ENCODE measurements at regions not wholly inside any gene's neighbourhood (a gene's known extent, or its start where the extent isn't known, plus 50 kb on each side); places are given as distances from the start of the nearest gene placed in this dataset.
A peak's percentile ranks its signal among the peaks of the same experiment; 100 is the strongest.

DNA sequence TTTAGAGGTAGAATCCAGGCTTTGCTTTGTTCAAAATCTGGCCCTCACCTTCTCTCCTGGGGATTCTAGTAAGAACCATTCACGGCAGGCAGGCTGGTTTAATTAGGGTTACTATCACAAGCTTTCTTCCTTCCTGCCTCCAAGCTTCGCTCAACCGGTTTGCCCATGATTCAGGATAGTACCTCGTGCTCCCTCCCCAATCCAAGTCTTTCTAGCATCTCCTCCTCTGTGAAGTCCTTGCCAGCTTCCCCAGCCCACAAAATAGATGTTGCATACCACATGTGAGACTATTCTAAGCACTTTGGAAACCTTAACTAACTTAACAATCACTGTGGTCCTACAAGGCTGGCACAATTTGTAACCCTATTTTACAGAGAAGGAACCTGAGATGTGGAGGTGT, 135.1 kb downstream of the SOCS6 start:
- H3K4me1 ChIP-seq: peaks cover 36% of the 10 kb centered on the region
- no peak overlapping the region for H3K27ac ChIP-seq
- TF ChIP-seq POLR2AphosphoS5 (IDR thresholded peaks at IDR 0.05; ENCODE audit: insufficient read depth in 1 of 2, low read depth in 1 of 2) (no peak), POLR2A (IDR thresholded peaks at IDR 0.05) (no peak)
- TF ChIP-seq, protein P1, sequence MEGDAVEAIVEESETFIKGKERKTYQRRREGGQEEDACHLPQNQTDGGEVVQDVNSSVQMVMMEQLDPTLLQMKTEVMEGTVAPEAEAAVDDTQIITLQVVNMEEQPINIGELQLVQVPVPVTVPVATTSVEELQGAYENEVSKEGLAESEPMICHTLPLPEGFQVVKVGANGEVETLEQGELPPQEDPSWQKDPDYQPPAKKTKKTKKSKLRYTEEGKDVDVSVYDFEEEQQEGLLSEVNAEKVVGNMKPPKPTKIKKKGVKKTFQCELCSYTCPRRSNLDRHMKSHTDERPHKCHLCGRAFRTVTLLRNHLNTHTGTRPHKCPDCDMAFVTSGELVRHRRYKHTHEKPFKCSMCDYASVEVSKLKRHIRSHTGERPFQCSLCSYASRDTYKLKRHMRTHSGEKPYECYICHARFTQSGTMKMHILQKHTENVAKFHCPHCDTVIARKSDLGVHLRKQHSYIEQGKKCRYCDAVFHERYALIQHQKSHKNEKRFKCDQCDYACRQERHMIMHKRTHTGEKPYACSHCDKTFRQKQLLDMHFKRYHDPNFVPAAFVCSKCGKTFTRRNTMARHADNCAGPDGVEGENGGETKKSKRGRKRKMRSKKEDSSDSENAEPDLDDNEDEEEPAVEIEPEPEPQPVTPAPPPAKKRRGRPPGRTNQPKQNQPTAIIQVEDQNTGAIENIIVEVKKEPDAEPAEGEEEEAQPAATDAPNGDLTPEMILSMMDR (IDR thresholded peaks at IDR 0.05): no peak
- H3K27me3 ChIP-seq: no peaks in the 10 kb centered on the region
- intact Hi-C loops (cut with DNase I): loop anchor here (10.0 kb wide), 1 partner anchor 219 kb away; the partner anchor contains the start of gene RTTN
- H3K4me3 ChIP-seq: no peak overlapping the region
- no peaks in the 10 kb centered on the region for H3K9me3 ChIP-seq
- H3K36me3 ChIP-seq: no peaks in the 10 kb centered on the region
- DNase-seq (ENCODE audit: extremely low spot score in 2 of 2): no peak

GRCh38 chr18:70423120-70423519, 134.3 kb downstream of the SOCS6 start:
- TF ChIP-seq POLR2AphosphoS5 (IDR thresholded peaks at IDR 0.05; ENCODE audit: insufficient read depth in 1 of 2, low read depth in 1 of 2): no peak
- TF ChIP-seq, protein P1 (IDR thresholded peaks at IDR 0.05): no peak
- TF ChIP-seq POLR2A (IDR thresholded peaks at IDR 0.05): no peak
- no peak overlapping the region for H3K4me3 ChIP-seq
- H3K4me1 ChIP-seq: peaks cover 36% of the 10 kb centered on the region
- no peaks in the 10 kb centered on the region for H3K36me3 ChIP-seq
- peak overlapping the region; percentile 43 for H3K27ac ChIP-seq
- H3K9me3 ChIP-seq: no peaks in the 10 kb centered on the region
- no peaks in the 10 kb centered on the region for H3K27me3 ChIP-seq
- DNase-seq (ENCODE audit: extremely low spot score in 2 of 2): no peak
- intact Hi-C loops (cut with DNase I): loop anchor here (10.0 kb wide), 1 partner anchor 218 kb away; the partner anchor contains the start of gene RTTN

- no peak for TF ChIP-seq POLR2A (IDR thresholded peaks at IDR 0.05)
- peak in 1 of 2 donors; percentile 42 for TF ChIP-seq POLR2AphosphoS5 (IDR thresholded peaks at IDR 0.05; ENCODE audit: insufficient read depth in 1 of 2, low read depth in 1 of 2)
- intact Hi-C loops (cut with DNase I): loop anchor here (10.0 kb wide), 1 partner anchor 218 kb away; the partner anchor contains the start of gene RTTN
- Histone ChIP-seq H3K9me3 (no peaks in the 10 kb centered on the region), H3K36me3 (no peaks in the 10 kb centered on the region), H3K4me1 (peaks cover 36% of the 10 kb centered on the region), H3K27me3 (no peaks in the 10 kb centered on the region), H3K27ac (peak overlapping the region; percentile 43), H3K4me3 (no peak overlapping the region)
- DNase-seq (ENCODE audit: extremely low spot score in 2 of 2): no peak
Observed at GRCh38 chr18:70422391-70422965, 133.6 kb downstream of the SOCS6 start.

GRCh38 chr18:70421471-70422390, 132.9 kb downstream of the SOCS6 start:
- DNase-seq (ENCODE audit: extremely low spot score in 2 of 2): no peak
- intact Hi-C loops (cut with DNase I): loop anchor here (10.0 kb wide), 1 partner anchor 217 kb away; the partner anchor contains the start of gene RTTN
- H3K36me3 ChIP-seq: no peaks in the 10 kb centered on the region

More at GRCh38 chr18:70421471-70422390, 132.9 kb downstream of the SOCS6 start:
- Histone ChIP-seq H3K9me3 (no peaks in the 10 kb centered on the region), H3K4me1 (peaks cover 36% of the 10 kb centered on the region), H3K4me3 (no peak overlapping the region), H3K27me3 (no peaks in the 10 kb centered on the region), H3K27ac (no peak overlapping the region)
- TF ChIP-seq, protein P1 (IDR thresholded peaks at IDR 0.05): no peak
- TF ChIP-seq POLR2AphosphoS5 (IDR thresholded peaks at IDR 0.05; ENCODE audit: insufficient read depth in 1 of 2, low read depth in 1 of 2) (peak in 1 of 2 donors; percentile 93), POLR2A (IDR thresholded peaks at IDR 0.05) (no peak)
